Right ventricle myocardium superior (tissue), 1 donor: ENCODE measurements at regions not wholly inside any gene's neighbourhood (a gene's known extent, or its start where the extent isn't known, plus 50 kb on each side); places are given as distances from the start of the nearest gene placed in this dataset.

Source experiments
- ATAC-seq: fragments of 200-7000 bp; cut with Tn5 transposase; one replicate; pipeline ENCODE4 v1.9.1; 2020; ENCODE audit warnings: mild to moderate bottlenecking; ENCODE audit not compliant: poor library complexity
- DNase-seq: peaks from one replicate; pipeline ENCODE4 v3.0.0-alpha.2; 2020
- intact Hi-C: fragments of 100-400 bp; cut with DNase I; formaldehyde crosslinking; loops from one replicate; pipeline ENCODE4 v1.11.2; 2022
- donor health status: DM: no; HTN: yes; CAD: no; lungs with severe emphysema.

DNA sequence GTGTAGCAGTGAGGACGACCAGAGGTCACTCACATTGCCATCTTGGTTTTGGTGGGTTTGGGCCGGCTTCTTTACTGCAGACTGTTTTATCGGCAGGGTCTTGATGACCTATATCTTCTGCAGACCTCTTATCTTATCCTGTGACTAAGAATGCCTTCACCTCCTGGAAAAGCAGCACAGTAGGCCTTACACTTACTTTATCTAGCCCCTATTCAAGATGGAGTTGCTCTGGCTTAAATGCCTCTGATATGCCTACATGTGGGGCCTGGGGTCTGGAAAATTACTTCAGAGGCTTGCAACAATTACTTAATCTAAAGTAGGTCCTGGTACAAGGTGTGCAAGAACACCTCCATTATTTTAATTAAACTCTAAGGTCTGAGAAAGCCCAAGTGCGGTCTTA lies 86.9 kb upstream of the IL12B start:
- intact Hi-C loops, result no loop called here
- ATAC-seq (no peak), DNase-seq (no peak)

DNA sequence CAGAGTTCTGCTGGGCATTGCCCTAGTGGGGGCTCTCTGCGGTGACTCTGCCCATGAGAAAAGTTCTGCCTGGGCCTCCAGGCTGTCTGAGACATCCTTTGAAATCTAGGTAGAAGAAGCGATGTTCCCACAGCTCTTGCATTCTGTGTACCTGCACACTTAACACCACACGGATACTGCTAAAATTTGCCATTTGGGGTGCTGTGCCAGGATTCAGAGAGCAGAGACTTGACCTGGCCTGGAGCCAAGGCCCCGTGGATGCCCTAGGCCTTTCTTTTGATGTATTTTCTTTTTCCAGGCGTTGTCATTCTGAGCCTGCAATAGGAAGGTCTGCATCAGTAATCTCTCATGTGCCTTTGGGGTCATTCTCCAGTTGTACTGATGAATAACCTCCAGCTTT lies 89.3 kb upstream of the IL12B start:
- DNase-seq (no peak), ATAC-seq (no peak)
- intact Hi-C loops, result no loop called here

DNA sequence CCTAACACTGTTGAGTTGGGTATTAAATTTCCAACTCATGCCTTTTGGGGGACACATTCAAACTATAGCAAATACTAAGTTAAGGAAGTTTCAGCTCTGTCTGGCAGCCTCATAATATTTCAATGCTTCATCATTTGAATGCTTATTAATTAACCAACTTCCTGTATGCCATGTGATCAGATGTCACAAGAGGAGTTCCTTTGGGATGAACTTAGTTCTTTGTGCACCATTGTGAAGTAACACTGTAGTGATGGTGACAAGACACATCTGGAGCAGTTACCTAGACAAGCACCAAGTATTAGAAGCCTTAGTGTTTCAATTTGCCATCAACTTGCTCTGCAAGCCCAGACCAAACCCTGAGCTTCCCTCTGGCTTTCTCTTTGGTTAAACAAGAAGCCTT lies 90.7 kb upstream of the IL12B start:
- intact Hi-C loops, result no loop called here
- DNase-seq (no peak), ATAC-seq (no peak)

GRCh38 chr5:159422361-159422760 lies 92.1 kb upstream of the IL12B start:
- no peak for ATAC-seq
- intact Hi-C loops, result no loop called here
- no peak for DNase-seq

DNA sequence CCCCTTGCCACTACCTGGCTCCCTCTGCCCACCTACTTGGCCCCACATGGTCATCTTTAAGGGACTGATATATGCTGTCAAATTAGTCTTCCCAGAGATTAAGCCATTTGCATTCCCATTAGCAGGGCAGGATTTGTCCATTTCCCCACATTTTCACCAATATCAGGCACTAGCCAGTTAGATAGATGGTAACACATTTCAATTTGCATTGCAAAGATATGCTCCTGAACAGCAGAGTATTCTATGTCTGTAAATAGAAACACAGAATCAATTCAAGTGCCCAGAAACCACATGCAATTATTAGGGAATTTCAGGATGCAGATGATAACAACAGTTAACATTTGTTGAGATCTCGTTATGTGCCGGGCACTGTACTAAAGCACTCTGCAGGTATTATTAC lies 92.6 kb upstream of the IL12B start:
- ATAC-seq (no peak), DNase-seq (no peak)
- intact Hi-C loops, result no loop called here

DNA sequence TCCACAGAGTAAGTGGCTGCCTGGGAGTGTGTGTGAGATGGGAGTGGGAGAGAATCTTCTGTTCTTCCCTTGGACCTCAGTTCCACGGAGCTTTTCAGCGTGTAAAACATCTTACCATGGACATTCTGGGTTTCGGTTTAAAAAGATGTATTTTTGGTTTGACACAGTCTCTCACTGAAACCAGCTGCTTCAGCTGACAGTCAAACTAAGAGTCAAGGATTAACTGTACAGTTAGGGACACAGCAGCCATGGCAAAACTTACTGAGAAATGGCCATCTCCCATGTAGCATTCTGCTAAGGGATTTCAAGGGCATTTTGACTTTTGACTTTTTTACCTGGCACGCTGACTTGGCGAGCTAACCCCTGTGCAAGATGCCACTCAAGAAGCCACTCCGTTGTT lies 93.8 kb upstream of the IL12B start:
- ATAC-seq (no peak), DNase-seq (no peak)
- intact Hi-C loops, result no loop called here

GRCh38 chr5:159426694-159427093 lies 96.4 kb upstream of the IL12B start:
- no peak for ATAC-seq
- intact Hi-C loops, result no loop called here
- no peak for DNase-seq

DNA sequence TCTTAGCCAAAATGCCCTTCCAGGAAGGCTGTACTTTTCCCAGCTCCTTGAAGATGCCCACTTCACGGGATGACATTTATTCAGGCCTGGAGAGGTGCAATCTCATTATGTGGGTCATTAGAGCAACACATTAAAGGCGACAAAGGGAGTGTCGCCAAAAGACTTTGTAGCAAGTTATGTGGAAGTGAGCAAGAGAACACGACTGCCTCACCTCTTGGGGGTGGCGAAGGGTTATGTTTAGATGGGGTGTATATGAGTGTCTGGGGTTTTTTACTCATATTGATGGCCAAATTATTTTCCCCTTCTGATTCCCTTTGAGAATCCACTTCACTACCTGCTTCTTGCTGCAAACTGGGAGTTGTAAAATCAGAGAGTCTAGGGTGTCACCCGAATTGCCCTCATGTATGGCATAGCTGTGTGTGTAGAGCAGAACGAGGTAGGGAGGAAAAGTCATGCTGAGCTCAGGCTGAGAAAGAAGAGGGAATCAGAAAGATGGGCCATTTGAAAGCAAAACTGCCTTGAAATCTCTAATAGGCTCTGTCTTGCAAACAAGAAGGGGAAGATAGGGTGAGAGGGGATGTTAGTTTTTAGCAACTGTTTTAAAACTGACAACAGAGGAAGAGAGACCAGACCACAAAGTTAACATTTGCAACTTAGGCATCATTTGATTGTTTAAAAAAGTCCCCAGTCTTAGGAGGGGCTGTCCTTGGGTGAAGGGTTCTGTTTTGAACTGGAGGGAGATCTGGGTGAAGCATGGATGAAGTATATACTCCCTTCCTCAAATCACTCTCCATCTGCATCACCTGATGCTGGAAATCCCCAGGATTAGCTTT lies 97.1 kb upstream of the IL12B start:
- ATAC-seq (no peak), DNase-seq (no peak)
- intact Hi-C loops, result no loop called here

GRCh38 chr5:159430361-159431012 lies 100.2 kb upstream of the IL12B start:
- DNase-seq, result no peak
- intact Hi-C loops, result no loop called here

DNA sequence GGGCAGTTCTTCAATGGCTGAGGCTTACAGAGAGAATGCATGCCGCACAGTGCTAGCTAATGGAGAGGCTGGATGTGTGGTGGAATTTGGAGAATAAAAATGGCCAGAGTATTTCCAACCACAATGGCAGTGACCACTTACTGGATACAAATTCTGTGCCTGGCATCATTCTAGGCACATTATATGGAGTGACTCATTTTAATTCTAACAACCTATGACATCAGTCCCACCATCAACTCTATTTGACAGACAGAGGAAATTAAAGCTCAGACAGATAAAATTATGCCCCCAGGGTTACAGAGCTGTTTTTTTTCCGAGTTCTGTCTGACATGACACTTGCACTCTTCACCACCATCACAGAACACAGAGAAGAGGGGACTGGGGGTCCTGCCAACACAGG lies 105.6 kb upstream of the IL12B start:
- intact Hi-C loops, result no loop called here
- ATAC-seq (no peak), DNase-seq (no peak)

More at GRCh38 chr5:159430361-159431012, 100.2 kb upstream of the IL12B start:
- no peak for ATAC-seq

DNA sequence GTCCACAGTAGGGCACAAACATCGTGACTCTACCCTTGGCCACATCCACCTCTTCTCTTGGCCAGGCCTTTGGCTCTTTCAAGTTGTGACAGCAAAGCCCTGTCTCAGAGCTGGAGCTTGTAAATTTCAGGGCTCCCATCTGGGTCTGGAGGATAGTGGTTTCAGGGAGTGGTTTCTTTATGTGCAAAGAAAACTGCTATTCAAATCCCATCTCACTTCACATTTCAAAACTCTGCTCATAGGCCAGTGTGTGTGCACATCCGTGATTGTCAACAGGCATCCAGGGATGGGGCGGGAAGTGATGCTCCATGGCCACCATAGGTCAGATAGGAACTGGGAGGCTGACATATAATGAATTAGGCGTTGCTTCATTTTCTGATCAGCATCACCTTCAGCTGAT lies 107.8 kb upstream of the IL12B start:
- ATAC-seq (no peak), DNase-seq (no peak)
- intact Hi-C loops, result no loop called here

DNA sequence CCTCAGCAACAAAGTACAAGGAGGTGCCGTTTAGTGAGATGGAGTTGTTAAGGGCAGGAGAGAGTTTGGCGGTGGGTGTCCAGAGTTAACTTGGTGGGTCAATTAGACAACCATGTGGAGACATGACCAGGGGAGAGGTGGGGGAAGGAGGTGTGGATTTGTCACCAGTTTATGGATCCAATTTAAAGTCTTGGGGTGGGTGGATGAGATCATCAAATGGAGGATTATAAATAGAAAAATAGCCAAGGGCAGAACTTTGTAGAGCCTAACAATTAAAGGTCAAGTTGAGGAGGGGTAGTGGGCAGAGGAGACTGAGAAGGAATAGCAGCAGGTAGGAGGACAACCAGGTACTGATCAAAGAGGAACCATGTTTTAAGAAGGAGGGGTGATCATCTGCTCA lies 108.7 kb upstream of the IL12B start:
- DNase-seq (no peak), ATAC-seq (no peak)
- intact Hi-C loops, result no loop called here

GRCh38 chr5:159440235-159440634 lies 109.9 kb upstream of the IL12B start:
- intact Hi-C loops, result no loop called here
- DNase-seq, result no peak
- no peak for ATAC-seq

DNA sequence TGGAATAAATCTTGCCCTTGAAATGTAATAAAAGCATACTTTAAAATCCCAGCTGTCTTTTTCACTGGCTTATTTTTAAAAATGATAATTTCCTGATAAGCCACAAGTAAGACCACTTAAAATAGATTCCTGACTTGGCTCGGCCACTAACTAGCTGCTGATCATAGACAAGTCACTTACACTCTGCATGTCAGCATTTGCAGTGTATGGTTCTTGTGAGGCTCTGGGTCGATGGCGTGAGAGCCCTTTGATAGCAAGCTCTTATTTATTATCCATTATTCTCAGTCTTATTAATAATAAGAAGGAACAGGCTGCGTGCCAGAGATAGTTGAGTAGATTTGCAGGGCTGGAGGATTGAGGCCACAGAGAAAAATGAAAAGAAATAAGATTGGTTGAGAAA lies 110.7 kb upstream of the IL12B start:
- ATAC-seq, result peak; percentile 71
- no peak for DNase-seq
- intact Hi-C loops, result no loop called here

GRCh38 chr5:159441441-159441840 lies 111.2 kb upstream of the IL12B start:
- peak; percentile 90 for ATAC-seq
- no peak for DNase-seq
- intact Hi-C loops, result no loop called here

GRCh38 chr5:159442206-159442850 lies 112.0 kb upstream of the IL12B start:
- intact Hi-C loops, result no loop called here
- ATAC-seq (peak; percentile 47), DNase-seq (peak; percentile 51)

DNA sequence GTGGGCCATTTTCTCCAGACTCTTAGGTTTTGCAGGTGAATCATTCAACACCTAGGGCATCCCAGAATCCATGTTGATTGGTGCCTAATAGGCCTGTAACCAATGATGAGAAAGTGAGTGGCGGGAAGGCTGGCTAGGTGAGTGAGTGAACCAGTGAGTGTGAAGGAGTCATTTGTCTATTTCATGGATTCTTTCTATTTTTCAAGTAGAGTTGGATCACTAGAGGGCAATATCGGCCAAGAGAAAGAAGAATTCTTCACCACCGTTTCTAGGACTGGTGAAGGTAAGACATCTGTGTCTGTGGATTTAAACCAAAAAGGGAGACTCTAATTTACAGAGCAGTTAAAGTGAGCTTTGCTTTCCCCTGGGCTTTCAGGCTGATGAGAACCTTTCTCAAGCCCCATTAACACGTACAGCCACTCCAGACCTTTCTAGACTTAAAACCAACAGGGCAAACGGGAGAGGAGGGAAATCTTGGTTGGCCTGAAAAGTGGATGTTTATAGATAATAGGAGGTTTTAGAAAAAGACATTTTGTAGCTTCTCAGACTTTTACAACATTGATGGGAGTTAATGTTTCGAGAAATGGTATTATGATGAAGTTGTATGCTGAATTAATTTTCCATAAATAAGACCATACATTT lies 114.3 kb upstream of the IL12B start:
- DNase-seq (no peak), ATAC-seq (peak; percentile 18)
- intact Hi-C loops, result loop anchor here (5.0 kb wide), 2 partner anchors 68 to 543 kb away; no protein-coding TSS in a partner anchor

DNA sequence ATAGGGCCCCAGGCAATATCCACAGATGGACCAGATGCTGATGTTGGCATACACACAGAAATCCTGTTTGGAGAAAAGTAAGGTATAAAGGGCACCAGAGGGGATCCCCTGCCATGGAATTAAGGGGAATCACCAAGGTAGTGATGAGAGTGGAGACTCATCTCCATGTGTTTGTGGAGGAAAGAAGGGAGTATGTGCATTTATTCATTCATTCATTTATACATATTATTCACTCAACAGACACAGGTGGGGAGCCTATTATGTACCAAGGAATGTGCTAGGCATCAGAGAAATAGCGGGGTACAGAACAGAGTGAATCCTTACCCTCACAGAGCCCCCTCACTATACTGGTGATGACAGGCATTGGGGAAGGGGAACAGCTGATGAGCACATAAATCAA lies 116.8 kb upstream of the IL12B start:
- ATAC-seq (no peak), DNase-seq (no peak)
- intact Hi-C loops, result loop anchor here (5.0 kb wide), 2 partner anchors 65 to 540 kb away; no protein-coding TSS in a partner anchor

DNA sequence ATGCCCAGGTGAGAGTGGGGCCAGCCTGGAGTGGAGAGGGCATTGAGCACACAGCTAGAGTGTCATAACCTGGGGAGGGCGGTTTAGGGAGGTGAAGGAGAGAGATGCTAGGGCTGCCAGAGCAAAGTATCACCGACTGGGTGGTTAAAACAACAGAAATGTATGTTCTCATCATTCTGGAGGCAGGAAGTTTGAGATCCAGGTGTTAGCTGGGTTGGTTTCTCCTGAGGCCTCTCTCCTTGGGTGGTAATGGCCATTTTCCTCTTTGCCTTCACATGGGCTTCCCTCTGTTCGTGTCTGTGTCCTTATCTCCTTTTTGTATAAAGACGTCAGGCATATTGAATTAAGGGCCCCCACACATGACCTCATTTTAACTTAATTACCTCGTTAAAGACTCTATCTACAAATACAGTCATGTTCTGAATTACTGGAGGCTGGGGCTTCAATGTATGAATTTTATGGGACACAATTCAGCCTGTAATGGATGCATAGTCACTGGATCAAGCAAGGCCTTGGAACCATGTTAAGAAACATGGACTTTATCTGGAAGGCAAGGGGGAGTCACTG lies 118.6 kb upstream of the IL12B start:
- intact Hi-C loops, result loop anchor here (5.0 kb wide), 2 partner anchors 63 to 538 kb away; no protein-coding TSS in a partner anchor
- ATAC-seq, result no peak
- DNase-seq, result no peak
